ENCODE measurements at regions not wholly inside any gene's neighbourhood (a gene's known extent, or its start where the extent isn't known, plus 50 kb on each side); places are given as distances from the start of the nearest gene placed in this dataset.

GRCh38 chr17:5794385-5794784 is 210.1 kb upstream of the NLRP1 start:
- POLR2A ChIA-PET: no interaction called here
- no peak overlapping the region for H3K4me3 Mint-ChIP-seq
- no peak for DNase-seq
- CTCF ChIA-PET: interaction anchor here (0.8 kb wide), 1 partner anchor 642 kb away, joined by 3 read pairs; no protein-coding TSS in a partner anchor
- peaks cover 36% of the 10 kb centered on the region for H3K27me3 Mint-ChIP-seq
- peaks cover 14% of the 10 kb centered on the region for H3K9me3 Mint-ChIP-seq
- no peaks in the 10 kb centered on the region for H3K36me3 Mint-ChIP-seq (ENCODE audit: low read depth)
- intact Hi-C loops (cut with micrococcal nuclease): no loop called here
- TF ChIP-seq CTCF (IDR thresholded peaks at IDR 0.05): no peak
- H3K4me1 Mint-ChIP-seq: no peaks in the 10 kb centered on the region
- no peak overlapping the region for H3K27ac Mint-ChIP-seq
- no peak for ATAC-seq (ENCODE audit: low read depth)

GRCh38 chr17:5794881-5795506 is 210.7 kb upstream of the NLRP1 start:
- intact Hi-C loops (cut with micrococcal nuclease): no loop called here
- Mint-ChIP-seq H3K9me3 (peaks cover 14% of the 10 kb centered on the region), H3K27me3 (peaks cover 33% of the 10 kb centered on the region), H3K4me3 (no peak overlapping the region), H3K4me1 (no peaks in the 10 kb centered on the region), H3K36me3 (ENCODE audit: low read depth) (no peaks in the 10 kb centered on the region), H3K27ac (no peak overlapping the region)
- TF ChIP-seq CTCF (IDR thresholded peaks at IDR 0.05): no peak
- no peak for DNase-seq
- ATAC-seq (ENCODE audit: low read depth): no peak
- CTCF ChIA-PET: no interaction called here
- POLR2A ChIA-PET: no interaction called here

GRCh38 chr17:5797447-5798050 is 213.2 kb upstream of the NLRP1 start:
- ChIA-PET POLR2A (no interaction called here), CTCF (no interaction called here)
- Mint-ChIP-seq H3K4me1 (no peaks in the 10 kb centered on the region), H3K4me3 (no peak overlapping the region), H3K36me3 (ENCODE audit: low read depth) (no peaks in the 10 kb centered on the region), H3K9me3 (peaks cover 10% of the 10 kb centered on the region), H3K27ac (no peak overlapping the region), H3K27me3 (peaks cover 21% of the 10 kb centered on the region)
- ATAC-seq (ENCODE audit: low read depth) (no peak), DNase-seq (no peak)
- intact Hi-C loops (cut with micrococcal nuclease): no loop called here
- no peak for TF ChIP-seq CTCF (IDR thresholded peaks at IDR 0.05)

GRCh38 chr17:5798094-5798493 is 213.8 kb upstream of the NLRP1 start:
- TF ChIP-seq CTCF (IDR thresholded peaks at IDR 0.05): no peak
- POLR2A ChIA-PET: no interaction called here
- Mint-ChIP-seq H3K4me1 (no peaks in the 10 kb centered on the region), H3K9me3 (peaks cover 5% of the 10 kb centered on the region), H3K36me3 (ENCODE audit: low read depth) (no peaks in the 10 kb centered on the region), H3K27me3 (peaks cover 16% of the 10 kb centered on the region), H3K27ac (no peak overlapping the region), H3K4me3 (no peak overlapping the region)
- DNase-seq: no peak
- no peak for ATAC-seq (ENCODE audit: low read depth)
- intact Hi-C loops (cut with micrococcal nuclease): no loop called here
- CTCF ChIA-PET: no interaction called here

- H3K27me3 Mint-ChIP-seq: peaks cover 28% of the 10 kb centered on the region
- DNase-seq (no peak), ATAC-seq (ENCODE audit: low read depth) (no peak)
- H3K4me3 Mint-ChIP-seq: no peak overlapping the region
- intact Hi-C loops (cut with micrococcal nuclease): no loop called here
- CTCF ChIA-PET: no interaction called here
- TF ChIP-seq CTCF (IDR thresholded peaks at IDR 0.05): no peak
- no peaks in the 10 kb centered on the region for H3K36me3 Mint-ChIP-seq (ENCODE audit: low read depth)
- H3K9me3 Mint-ChIP-seq: peaks cover 7% of the 10 kb centered on the region
- POLR2A ChIA-PET: no interaction called here
- H3K27ac Mint-ChIP-seq: no peak overlapping the region
- H3K4me1 Mint-ChIP-seq: no peaks in the 10 kb centered on the region
Observed at GRCh38 chr17:5800131-5800530, 215.8 kb upstream of the NLRP1 start.
